Cardiac muscle cell (in vitro differentiated cells and primary cell): ENCODE measurements at regions not wholly inside any gene's neighbourhood (a gene's known extent, or its start where the extent isn't known, plus 50 kb on each side); places are given as distances from the start of the nearest gene placed in this dataset.

ENCODE experiments used
- DNase-seq, 2 donors: peaks; one replicate each; pipeline versions ENCODE4 v3.0.0 to v3.0.0-alpha.2; 2010 to 2017; ENCODE audit warnings: low read depth in 1 of 2, low spot score in 1 of 2
- H3K27ac ChIP-seq: fragments of 200-600 bp; sonication (generic); 2 replicates; pipeline ENCODE4 v1.5.1; 2016
- H3K27me3 ChIP-seq: fragments of 200-600 bp; sonication (generic); 2 replicates; pipeline ENCODE4 v1.6.0; 2016; ENCODE audit warnings: control low read depth
- H3K36me3 ChIP-seq: fragments of 200-600 bp; sonication (generic); 2 replicates; pipeline ENCODE4 v1.5.1; 2016; ENCODE audit warnings: control low read depth
- H3K4me1 ChIP-seq: fragments of 200-600 bp; sonication (generic); 2 replicates; pipeline ENCODE4 v1.8.1; 2017; ENCODE audit warnings: low read depth, mild to moderate bottlenecking, mixed run types
- H3K4me3 ChIP-seq: fragments of 200-600 bp; sonication (generic); 2 replicates; pipeline ENCODE4 v1.5.1; 2016; ENCODE audit warnings: mild to moderate bottlenecking
- H3K9me3 ChIP-seq: fragments of 200-600 bp; sonication (generic); 2 replicates; pipeline ENCODE4 v1.5.1; 2017; ENCODE audit warnings: low read depth, mild to moderate bottlenecking, control low read depth
- TF ChIP-seq, protein P1 (sequence below): IDR thresholded peaks from 2 replicates; pipeline ENCODE4 v1.5.1; 2012; ENCODE audit warnings: low read depth, mild to moderate bottlenecking, low read length

DNA sequence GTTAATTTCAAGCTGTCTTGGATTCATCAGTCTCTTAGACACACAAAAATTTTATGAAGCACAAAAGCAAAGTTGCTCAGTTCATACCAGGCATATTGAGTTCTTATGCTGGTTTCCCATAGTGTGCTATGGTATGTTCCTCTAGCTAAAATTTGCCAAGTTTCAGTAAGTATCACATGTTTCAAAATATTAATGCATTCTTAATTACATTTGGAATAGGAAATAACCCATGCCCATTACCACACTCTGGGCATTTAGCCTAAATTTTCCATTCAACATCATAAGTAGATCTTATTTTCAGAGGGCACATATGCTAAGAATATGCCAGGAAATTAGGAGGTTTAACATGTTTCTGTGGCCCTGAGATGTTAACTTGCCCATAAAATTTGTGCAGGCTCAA is 289.9 kb downstream of the SHOX2 start:
- no peak for DNase-seq
- peaks cover 9% of the 10 kb centered on the region for H3K4me1 ChIP-seq
- no peak overlapping the region for H3K4me3 ChIP-seq
- no peaks in the 10 kb centered on the region for H3K27me3 ChIP-seq
- H3K27ac ChIP-seq = no peak overlapping the region
- H3K9me3 ChIP-seq = no peaks in the 10 kb centered on the region
- TF ChIP-seq, protein P1, sequence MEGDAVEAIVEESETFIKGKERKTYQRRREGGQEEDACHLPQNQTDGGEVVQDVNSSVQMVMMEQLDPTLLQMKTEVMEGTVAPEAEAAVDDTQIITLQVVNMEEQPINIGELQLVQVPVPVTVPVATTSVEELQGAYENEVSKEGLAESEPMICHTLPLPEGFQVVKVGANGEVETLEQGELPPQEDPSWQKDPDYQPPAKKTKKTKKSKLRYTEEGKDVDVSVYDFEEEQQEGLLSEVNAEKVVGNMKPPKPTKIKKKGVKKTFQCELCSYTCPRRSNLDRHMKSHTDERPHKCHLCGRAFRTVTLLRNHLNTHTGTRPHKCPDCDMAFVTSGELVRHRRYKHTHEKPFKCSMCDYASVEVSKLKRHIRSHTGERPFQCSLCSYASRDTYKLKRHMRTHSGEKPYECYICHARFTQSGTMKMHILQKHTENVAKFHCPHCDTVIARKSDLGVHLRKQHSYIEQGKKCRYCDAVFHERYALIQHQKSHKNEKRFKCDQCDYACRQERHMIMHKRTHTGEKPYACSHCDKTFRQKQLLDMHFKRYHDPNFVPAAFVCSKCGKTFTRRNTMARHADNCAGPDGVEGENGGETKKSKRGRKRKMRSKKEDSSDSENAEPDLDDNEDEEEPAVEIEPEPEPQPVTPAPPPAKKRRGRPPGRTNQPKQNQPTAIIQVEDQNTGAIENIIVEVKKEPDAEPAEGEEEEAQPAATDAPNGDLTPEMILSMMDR = no peak
- H3K36me3 ChIP-seq = no peaks in the 10 kb centered on the region

DNA sequence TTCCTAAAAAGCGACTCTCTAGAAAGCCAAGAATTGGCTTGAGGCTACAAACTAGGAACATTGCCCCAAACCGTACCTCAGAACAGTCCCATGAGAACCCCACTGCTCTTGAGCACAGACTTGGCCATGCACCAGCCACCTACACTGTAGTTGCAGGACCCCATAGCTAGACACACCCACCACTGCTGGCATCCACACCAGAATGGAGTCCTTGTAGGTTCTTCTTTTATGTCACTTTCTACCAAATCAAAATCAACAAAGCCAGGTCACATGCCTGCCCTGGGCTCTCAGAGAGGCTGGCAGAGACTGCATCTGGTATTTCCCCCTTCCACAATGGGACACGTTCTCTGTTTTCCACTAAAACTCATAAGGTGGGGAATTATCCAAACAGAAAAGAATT is 290.5 kb downstream of the SHOX2 start:
- DNase-seq = no peak
- TF ChIP-seq, protein P1 = no peak
- Histone ChIP-seq H3K27me3 (no peaks in the 10 kb centered on the region), H3K4me1 (peaks cover 9% of the 10 kb centered on the region), H3K4me3 (no peak overlapping the region), H3K9me3 (no peaks in the 10 kb centered on the region), H3K36me3 (no peaks in the 10 kb centered on the region), H3K27ac (no peak overlapping the region)

DNA sequence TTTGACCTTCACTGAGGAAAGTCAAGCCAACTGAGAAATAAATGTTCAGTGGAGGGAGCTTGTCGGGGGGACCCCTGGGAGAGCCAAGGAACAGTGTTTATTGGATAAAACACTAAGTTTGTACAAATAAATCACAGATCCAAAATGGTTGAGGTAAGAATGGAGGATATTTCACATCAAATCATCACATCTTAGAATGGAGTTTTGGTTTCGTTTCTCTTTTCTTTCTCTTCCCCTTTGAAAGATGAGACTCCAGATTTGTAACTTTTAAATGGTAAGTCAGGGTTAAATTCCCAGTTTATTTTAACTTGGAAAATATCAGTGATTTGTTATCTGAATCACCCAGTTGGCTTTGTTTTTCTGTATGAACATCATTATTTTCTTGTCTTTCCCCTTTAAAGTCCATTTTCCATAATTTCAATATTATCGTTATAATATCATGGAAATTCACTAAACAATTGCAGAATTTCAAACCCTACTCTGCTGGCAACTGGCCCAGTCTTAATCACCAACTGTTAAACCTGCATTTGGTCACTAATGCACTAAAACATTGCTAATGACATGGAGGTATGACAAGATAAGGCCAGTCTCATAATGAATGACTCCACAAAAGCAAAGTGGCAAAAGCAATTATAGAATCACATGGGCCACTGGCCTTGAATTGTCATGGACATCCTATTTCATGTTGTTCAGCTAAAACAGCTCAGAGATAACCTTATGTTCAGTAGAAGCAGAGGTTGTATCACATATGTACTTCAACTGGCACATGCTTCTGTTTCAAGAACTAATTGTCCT is 295.1 kb downstream of the SHOX2 start:
- no peak for DNase-seq
- Histone ChIP-seq H3K4me1 (peaks cover 5% of the 10 kb centered on the region), H3K27me3 (no peaks in the 10 kb centered on the region), H3K27ac (no peak overlapping the region), H3K36me3 (no peaks in the 10 kb centered on the region), H3K4me3 (no peak overlapping the region), H3K9me3 (no peaks in the 10 kb centered on the region)
- TF ChIP-seq, protein P1 = no peak

DNA sequence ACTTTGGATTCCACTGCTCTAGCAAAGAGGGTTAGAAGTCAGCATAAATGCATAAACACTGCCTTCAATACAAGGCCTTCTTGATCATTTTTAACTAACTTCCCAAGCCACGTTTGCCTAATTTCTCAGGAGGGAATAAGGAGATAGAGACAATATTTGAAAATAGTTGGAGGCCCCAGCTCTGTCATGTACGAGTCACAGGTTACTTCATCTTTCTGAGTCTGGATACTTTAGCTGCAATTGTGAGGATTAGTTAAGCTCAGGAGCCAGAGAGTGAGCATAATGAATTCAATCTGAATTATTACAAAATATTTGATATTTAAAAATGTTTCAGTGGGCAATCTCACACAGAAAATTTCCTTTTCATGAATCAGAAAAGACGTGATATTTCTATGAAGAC is 298.9 kb downstream of the SHOX2 start:
- Histone ChIP-seq H3K36me3 (no peaks in the 10 kb centered on the region), H3K4me1 (peaks cover under 1% of the 10 kb centered on the region), H3K27ac (no peak overlapping the region), H3K9me3 (no peaks in the 10 kb centered on the region), H3K4me3 (no peak overlapping the region), H3K27me3 (no peaks in the 10 kb centered on the region)
- TF ChIP-seq, protein P1 = no peak
- DNase-seq = no peak

DNA sequence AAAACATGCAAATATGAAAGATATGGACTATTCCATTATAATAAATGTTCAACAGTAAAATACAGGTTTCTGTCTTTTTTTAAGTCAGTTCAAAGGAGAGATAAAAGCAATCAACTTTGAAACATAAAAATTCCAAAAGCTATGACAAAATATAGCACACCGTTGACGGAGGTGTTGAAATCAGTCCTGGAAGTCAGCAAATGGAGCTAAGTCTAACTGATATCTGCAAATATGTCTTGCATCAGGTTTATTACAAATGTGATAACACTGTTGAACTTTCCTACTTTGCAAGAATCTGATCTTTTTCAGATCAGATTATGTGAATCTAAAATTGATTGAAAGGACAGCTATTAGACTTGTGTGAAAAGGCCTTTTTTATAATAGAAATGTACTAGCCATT is 300.7 kb downstream of the SHOX2 start:
- TF ChIP-seq, protein P1 = no peak
- no peaks in the 10 kb centered on the region for H3K9me3 ChIP-seq
- no peak for DNase-seq
- H3K4me1 ChIP-seq = no peaks in the 10 kb centered on the region
- no peaks in the 10 kb centered on the region for H3K36me3 ChIP-seq
- no peak overlapping the region for H3K27ac ChIP-seq
- H3K4me3 ChIP-seq = no peak overlapping the region
- H3K27me3 ChIP-seq = no peaks in the 10 kb centered on the region
